GM19025 (cell line): ENCODE measurements at regions not wholly inside any gene's neighbourhood (a gene's known extent, or its start where the extent isn't known, plus 50 kb on each side); places are given as distances from the start of the nearest gene placed in this dataset.

ENCODE experiments used
- ATAC-seq: cut with Tn5 transposase; IDR thresholded peaks from one replicate; pipeline ENCODE4 v1.9.1; 2021; ENCODE audit warnings: mild to moderate bottlenecking, low read depth, moderate library complexity; ENCODE audit not compliant: unreplicated experiment

DNA sequence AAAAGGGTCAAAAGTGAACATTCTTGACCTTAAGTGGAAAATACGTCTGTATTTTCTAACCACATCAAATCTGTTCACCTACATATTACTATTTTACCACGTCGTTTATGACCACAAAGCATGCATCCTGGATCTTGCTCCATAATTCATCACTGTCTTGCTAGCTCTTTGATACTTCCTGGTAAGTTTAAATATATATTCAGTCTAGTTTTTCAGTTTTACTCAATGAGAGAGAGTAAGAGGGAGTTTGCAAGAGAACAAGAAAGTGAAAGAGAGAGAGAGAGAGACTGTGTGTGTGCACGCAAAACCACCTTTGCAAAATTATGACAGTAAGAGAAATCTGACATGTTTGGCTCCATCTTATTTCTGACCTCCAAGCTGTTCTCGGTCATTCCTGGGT is 173.7 kb upstream of the GALNTL6 start:
- peak; percentile 90 for ATAC-seq

GRCh38 chr4:171636606-171637005 is 176.6 kb upstream of the GALNTL6 start:
- ATAC-seq = no peak

- ATAC-seq = no peak
These were observed 183.5 kb upstream of the GALNTL6 start for GRCh38 chr4:171629737-171630136.

- no peak for ATAC-seq
These were observed 184.0 kb upstream of the GALNTL6 start for GRCh38 chr4:171629182-171629581.

GRCh38 chr4:171626554-171626953 is 186.7 kb upstream of the GALNTL6 start:
- ATAC-seq = no peak

GRCh38 chr4:171622729-171623128 is 190.5 kb upstream of the GALNTL6 start:
- no peak for ATAC-seq

DNA sequence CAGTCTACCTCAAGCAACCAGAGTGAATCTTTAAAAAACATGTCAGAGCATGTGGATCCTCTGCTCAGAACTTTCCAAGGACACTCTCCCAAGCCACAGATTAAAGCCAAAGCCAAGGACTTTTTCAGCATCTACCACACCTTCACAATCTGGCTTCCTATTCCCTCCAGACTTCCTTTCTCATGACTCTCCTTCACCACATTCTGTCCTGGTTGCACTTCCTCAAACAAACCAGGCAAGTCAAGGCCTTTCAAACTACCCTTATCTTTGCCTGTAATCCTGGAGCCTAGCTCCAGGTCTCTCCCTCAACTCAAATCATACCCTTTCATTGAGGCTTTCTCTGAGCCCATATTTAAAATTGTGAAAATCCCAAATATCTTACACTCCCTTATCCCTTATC is 191.6 kb upstream of the GALNTL6 start:
- ATAC-seq = no peak

GRCh38 chr4:171612907-171613306 is 200.3 kb upstream of the GALNTL6 start:
- no peak for ATAC-seq

GRCh38 chr4:171602638-171603355 is 210.4 kb upstream of the GALNTL6 start:
- no peak for ATAC-seq

GRCh38 chr4:171601091-171601490 is 212.1 kb upstream of the GALNTL6 start:
- ATAC-seq = no peak

DNA sequence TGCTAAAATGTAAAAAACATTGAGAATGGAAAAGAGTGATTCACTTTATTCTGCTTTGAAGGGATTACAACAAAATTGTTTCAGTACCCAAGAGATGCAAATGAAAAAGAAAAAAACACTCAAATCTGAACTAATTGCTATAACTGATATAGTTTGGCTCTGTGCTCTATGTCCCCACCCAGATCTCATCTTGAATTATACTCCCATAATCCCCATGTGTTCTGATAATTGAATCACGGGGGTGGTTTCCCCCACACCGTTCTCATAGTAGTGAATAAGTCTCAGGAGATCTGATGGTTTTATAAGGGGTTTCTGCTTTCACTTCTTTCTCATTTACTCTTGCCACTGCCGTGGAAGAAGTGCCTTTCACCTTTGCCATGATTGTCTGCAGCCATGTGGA is 213.6 kb upstream of the GALNTL6 start:
- ATAC-seq = no peak

DNA sequence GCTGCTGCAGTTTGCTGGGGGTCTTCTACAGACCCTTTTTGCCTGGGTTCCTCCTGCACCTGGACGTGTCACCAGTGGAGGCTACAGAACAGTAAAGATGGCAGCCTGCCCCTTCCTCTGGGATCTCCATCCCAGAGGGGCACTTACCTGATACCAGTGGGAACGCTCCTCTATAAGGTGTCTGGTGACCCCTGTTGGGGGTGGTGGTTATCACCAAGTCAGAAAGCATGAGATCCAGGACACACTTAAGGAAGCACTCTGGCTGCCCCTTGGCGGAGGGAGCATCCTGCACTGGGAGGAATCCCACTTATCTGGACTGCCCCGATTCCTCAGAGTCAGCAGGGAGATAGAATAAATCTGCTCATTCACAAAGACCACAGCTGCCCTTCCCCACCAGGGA is 218.9 kb upstream of the GALNTL6 start:
- ATAC-seq = no peak

GRCh38 chr4:171590716-171591115 is 222.5 kb upstream of the GALNTL6 start:
- ATAC-seq = no peak

GRCh38 chr4:171588764-171589163 is 224.4 kb upstream of the GALNTL6 start:
- ATAC-seq = no peak

GRCh38 chr4:171588051-171588545 is 225.1 kb upstream of the GALNTL6 start:
- ATAC-seq = no peak

- no peak for ATAC-seq
These were observed 229.4 kb upstream of the GALNTL6 start for GRCh38 chr4:171583790-171584189.

GRCh38 chr4:171582961-171583581 is 230.1 kb upstream of the GALNTL6 start:
- no peak for ATAC-seq

- ATAC-seq = no peak
These were observed 240.0 kb upstream of the GALNTL6 start for GRCh38 chr4:171573181-171573580.

- no peak for ATAC-seq
These were observed 247.9 kb upstream of the GALNTL6 start for GRCh38 chr4:171565130-171565788.

GRCh38 chr4:171561419-171561818 is 251.8 kb upstream of the GALNTL6 start:
- ATAC-seq = peak; percentile 48

DNA sequence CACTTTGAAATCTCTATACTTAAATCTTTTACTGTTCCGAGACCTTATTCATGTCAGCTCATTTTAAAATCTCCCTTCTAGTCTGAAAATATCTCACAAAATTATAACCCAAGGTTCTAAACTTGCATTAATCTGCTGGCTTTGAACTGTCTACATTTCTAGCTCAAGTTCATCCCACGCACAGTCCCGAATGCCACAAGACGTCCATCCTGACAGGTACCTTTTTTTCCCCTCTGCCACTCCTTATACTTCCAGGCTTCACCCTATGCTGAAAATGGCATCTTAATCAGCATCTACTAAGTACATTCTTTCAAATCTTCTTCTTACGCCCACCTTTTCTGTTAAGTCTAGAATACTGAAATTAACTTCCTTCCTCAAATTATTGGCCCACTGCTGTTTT is 259.2 kb upstream of the GALNTL6 start:
- ATAC-seq = no peak

GRCh38 chr4:171542640-171543039 is 270.6 kb upstream of the GALNTL6 start:
- no peak for ATAC-seq
